GM20000 (cell line): ENCODE measurements at regions not wholly inside any gene's neighbourhood (a gene's known extent, or its start where the extent isn't known, plus 50 kb on each side); places are given as distances from the start of the nearest gene placed in this dataset.

Source experiments
- DNase-seq: peaks from one replicate; pipeline ENCODE4 v3.0.0; 2012; ENCODE audit warnings: low spot score
- TF ChIP-seq, protein P1 (sequence below): IDR thresholded peaks from 2 replicates; pipeline ENCODE4 v1.5.1; 2012; ENCODE audit warnings: mild to moderate bottlenecking, control low read depth; ENCODE audit errors: extremely low read depth, missing control alignments

DNA sequence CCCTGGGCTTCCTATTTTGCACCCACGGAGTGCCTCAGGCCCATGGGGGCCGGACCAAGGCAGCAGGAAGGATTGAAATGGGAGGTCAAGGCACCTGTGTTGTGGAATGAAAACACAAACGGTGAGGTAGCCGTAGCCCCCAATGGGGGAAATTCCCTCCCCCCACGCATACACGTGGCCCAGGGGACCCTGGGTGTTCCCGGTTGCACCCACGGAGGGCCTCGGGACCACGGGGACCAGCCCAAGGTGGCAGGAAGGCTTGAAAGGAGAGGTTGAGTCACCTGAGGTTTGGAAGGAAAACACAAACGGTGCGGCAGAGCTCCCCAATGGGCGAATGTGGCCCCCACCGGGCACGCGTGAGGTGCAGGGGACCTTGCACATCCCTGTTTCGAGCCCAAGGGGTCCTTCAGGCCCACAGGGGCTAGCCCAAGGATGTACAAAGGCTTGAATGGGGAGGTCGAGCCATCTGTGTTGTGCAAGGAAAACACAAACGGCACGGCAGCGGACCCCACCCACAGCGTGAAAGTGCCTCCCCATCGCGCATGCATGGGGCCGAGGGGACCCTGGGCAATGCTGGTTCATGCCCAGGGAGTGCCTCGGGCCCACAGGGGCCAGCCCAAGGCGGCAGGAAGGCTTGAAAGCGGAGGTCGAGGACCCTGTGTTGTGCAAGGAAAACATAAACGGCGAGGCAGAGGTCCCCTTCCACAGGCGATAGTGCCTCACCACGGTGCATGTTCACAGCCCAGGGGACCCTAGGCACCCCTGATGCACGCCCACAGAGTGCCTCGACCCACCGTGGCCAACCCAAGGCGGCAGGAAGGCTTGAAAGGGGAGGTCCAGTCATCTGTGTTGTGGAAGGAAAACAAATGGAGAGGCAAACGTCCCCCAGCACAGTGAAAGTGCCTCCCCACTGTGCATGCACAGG, 376.7 kb downstream of the ALG10 start:
- TF ChIP-seq, protein P1, sequence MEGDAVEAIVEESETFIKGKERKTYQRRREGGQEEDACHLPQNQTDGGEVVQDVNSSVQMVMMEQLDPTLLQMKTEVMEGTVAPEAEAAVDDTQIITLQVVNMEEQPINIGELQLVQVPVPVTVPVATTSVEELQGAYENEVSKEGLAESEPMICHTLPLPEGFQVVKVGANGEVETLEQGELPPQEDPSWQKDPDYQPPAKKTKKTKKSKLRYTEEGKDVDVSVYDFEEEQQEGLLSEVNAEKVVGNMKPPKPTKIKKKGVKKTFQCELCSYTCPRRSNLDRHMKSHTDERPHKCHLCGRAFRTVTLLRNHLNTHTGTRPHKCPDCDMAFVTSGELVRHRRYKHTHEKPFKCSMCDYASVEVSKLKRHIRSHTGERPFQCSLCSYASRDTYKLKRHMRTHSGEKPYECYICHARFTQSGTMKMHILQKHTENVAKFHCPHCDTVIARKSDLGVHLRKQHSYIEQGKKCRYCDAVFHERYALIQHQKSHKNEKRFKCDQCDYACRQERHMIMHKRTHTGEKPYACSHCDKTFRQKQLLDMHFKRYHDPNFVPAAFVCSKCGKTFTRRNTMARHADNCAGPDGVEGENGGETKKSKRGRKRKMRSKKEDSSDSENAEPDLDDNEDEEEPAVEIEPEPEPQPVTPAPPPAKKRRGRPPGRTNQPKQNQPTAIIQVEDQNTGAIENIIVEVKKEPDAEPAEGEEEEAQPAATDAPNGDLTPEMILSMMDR: no peak
- DNase-seq: peak; percentile 0

- peak; percentile 0 for DNase-seq
Observed at GRCh38 chr12:34399631-34400410, 377.5 kb downstream of the ALG10 start.

DNA sequence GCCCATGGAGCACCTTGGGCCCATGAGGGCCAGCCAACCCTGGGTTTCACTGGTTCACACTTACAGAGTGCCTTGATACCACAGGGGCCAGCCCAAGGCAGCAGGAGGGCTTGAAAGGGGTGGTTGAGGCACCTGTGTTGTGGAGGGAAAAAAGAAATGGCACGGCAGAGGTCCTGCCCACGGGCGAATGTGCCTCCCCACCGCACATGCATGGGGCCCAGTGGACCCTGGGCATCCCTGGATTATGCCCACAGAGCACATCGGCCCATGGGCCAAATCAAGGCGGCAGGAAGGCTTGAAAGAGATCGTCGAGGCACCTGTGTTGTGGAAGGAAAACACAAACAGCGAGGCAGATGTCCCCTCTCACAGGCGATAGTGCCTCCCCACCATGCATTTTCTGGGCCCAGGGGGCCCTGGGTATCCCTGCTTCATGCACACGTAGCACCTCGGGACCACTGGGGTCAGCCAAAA, 378.1 kb downstream of the ALG10 start:
- TF ChIP-seq, protein P1: no peak
- peak; percentile 0 for DNase-seq

More at GRCh38 chr12:34399631-34400410, 377.5 kb downstream of the ALG10 start:
- TF ChIP-seq, protein P1: no peak

- TF ChIP-seq, protein P1: no peak
- peak; percentile 0 for DNase-seq
Observed at GRCh38 chr12:34400986-34401658, 378.8 kb downstream of the ALG10 start.

GRCh38 chr12:34401659-34402227, 379.4 kb downstream of the ALG10 start:
- TF ChIP-seq, protein P1: no peak
- DNase-seq: no peak

DNA sequence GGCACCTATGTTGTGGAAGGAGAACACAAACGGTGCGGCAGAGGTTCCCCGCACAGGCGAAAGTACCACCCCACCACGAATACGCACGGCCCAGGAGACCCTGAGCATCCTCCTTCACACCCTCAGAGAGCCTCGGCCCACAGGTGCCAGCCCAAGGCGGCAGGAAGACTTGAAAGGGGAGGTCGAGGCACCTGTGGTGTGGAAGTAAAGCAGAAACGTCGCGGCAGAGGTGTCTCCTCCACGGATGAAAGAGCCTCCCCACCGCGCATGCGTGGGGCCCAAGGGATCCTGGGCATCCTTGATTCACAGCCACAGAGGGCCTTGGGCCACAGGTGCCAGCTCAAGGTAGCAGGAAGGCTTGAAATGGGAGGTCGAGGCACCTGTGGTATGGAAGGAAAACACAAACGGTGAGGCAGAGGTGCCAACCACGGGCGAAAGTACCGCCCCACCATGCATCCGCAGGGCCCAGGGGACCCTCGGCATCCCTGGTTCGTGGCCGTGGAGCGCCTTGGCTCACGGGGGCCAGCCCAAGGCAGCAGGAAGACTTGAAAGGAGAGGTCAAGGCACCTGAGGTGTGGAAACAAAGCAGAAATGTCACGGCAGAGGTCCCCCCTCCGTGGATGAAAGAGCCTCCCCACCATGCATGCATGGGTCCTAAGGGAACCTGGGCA, 380.1 kb downstream of the ALG10 start:
- no peak for DNase-seq
- TF ChIP-seq, protein P1: no peak
